Activated CD4-positive, alpha-beta T cell treated with anti-CD3 and anti-CD28 coated beads, Interleukin-2, amount 50 U/mL, for 24 hours (primary cell): ENCODE measurements at regions not wholly inside any gene's neighbourhood (a gene's known extent, or its start where the extent isn't known, plus 50 kb on each side); places are given as distances from the start of the nearest gene placed in this dataset.
"Not testable (repeated sequence)": the region's sequence is repeated elsewhere in the genome, so short reads cannot be mapped to it uniquely, and the experiment has no call there.

Experiments used
- DNase-seq, 2 donors: peaks; one replicate each; pipeline ENCODE4 v3.0.0-alpha.2; 2020; ENCODE audit warnings: low read depth in 1 of 2, low spot score in 1 of 2

DNA sequence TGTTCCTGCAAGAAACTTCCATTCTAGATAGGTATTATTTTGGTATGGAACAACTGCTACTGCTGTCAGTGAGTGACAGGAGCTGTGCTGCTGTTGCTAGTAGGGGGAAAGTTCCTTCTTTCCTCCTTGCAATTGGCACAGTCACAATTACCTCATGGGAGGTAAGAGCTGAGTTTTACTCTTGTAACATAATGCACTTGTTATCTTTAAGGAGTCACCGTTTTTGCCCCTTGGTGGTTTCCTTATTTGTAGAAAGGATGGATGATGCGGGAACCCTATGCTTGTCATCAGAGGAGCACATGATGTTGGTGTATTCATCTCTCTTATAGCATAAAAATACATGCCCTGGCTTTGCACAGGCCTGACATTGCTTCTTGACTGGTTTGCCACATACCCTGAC is 234.7 kb upstream of the NPY start:
- DNase-seq: no peak

DNA sequence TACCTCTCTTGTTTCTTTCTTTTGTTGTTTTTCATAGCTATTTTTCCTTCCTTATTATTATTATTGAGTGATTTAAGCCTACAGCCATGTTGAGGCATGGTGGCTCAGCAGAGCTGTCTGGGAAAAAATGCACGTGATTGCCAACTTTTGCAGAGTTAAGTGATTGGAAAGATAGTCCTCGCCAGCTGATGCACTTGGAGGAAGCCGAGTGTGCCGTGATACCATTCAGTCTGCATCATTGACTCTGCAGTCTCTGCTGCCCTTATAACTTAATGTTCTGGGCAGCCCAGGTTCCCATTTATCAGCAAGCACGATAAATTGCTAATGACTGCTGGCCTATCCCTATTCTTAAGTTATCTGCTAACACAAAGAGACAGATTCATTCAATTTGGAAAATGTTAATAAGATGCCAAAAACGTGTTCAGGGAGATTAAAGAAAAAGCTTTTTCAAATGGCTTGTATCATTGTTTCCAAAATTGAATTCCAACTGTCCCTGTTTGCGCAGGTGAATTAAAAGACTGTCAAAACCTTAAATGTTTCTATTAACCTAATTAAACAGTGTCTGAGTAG is 232.9 kb upstream of the NPY start:
- DNase-seq: no peak

GRCh38 chr7:24051651-24052050 is 232.3 kb upstream of the NPY start:
- no peak for DNase-seq

- DNase-seq: no peak
These were observed 231.3 kb upstream of the NPY start for GRCh38 chr7:24052572-24053260.

GRCh38 chr7:24054236-24054635 is 229.8 kb upstream of the NPY start:
- no peak for DNase-seq

GRCh38 chr7:24057243-24057642 is 226.7 kb upstream of the NPY start:
- DNase-seq: no peak

- no peak for DNase-seq
These were observed 225.0 kb upstream of the NPY start for GRCh38 chr7:24058953-24059352.

- DNase-seq: no peak
These were observed 224.2 kb upstream of the NPY start for GRCh38 chr7:24059775-24060174.

GRCh38 chr7:24063721-24064120 is 220.3 kb upstream of the NPY start:
- DNase-seq: no peak

DNA sequence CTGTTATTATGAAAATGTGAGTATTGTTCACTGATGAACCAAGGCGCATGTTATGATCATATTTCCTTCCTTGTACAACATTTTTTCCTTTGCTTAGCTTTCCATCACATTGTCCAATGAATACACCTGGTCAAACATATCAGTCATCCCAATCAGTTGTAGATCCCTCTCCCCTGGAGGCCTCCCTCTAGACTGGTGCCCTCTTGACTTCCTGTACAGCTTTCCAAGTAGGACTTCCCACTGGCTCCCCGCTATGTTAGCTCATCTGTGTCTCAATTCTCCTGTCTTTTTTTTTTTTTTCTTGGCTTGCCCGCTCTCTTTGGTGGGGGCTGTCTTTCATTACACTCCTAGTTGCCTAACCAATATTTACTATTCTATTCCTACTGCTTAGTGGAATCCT is 214.2 kb upstream of the NPY start:
- DNase-seq: no peak

DNA sequence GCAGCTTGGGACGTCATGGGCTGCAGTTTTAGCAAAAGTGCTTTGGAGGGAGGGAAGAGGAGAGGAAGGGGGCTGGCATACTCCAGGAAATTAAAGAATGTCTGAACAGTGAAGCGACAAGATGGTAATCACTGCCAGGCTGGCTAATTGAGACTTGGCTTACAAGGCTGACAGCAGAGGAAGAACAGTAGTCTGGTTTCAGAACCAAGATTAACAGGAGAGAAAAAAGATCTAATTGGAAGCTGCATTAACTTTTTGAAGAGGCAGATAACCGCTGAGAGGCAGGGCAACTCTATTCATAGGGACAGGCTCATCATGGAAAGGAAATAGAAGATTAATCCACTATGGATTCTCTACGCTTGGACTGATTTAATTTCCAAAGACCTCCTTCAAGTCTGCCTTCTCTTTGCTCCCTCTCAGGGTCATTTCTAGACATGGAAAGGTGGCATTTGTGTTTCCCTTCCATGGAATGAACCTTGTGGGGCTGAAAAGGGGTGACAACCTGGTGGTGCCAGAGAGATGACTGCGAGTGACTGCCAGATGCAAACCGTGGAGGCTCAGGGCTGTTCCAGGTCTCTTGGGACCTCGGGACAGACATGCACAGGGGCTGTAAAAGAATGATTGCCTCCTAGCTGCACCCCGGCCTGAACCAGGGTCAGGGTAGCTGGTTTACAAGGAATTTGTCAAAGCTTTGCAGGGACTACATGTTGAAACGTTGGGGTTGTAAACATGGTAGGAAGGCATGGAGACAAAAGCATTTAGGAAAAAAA is 210.2 kb upstream of the NPY start:
- no peak for DNase-seq

- DNase-seq: no peak
These were observed 208.6 kb upstream of the NPY start for GRCh38 chr7:24075426-24075810.

- DNase-seq: no peak
These were observed 201.2 kb upstream of the NPY start for GRCh38 chr7:24082826-24083225.

GRCh38 chr7:24102988-24103387 is 181.0 kb upstream of the NPY start:
- no peak for DNase-seq

- no peak for DNase-seq
These were observed 175.0 kb upstream of the NPY start for GRCh38 chr7:24108906-24109376.

DNA sequence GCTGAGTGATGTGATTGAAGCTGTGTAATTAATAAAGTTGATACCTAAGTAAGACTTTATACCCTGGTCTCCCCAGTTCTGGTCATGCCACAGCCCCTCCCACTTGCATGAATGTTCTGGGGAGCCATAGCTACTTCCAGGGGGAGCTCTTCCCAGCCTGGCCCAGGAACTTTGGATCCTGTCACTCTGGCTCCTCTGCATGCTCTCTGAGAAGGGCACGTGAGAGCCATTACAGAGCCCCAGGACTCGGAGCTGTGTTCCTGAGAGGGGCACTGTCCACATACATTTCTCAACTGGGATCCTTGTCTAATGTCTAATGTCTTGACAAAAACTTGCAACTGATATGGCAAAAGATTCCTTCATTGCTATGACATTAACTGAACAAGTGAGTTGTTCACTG is 173.9 kb upstream of the NPY start:
- DNase-seq: no peak

- DNase-seq: no peak
These were observed 170.5 kb upstream of the NPY start for GRCh38 chr7:24113506-24113905.

- DNase-seq: no peak
These were observed 168.3 kb upstream of the NPY start for GRCh38 chr7:24115661-24116060.

DNA sequence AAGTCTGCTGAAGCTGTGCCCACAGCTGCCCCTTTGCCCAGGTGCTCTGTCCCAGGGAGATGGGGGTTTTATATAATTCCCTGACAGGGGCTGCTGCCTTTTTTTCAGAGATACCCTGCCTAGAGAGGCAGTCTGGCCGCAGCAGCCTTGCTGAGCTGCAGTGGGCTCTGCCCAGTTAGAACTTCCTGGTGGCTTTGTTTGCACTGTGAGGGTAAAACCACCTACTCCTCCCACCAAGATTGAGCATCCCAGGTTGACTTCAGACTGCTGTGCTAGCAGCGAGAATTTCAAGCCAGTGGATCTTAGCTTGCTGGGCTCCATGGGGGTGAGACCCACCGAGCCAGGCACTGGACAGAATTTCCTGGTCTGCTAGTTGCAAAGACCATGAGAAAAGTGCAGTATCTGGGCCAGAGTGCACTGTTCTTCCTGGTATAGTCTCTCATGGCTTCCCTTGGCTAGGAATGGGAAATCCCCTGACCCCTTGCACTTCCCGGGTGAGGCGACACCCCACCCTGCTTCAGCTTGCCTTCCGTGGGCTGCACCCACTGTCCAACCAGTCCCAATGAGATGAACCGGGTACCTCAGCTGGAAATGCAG is 166.0 kb upstream of the NPY start:
- not testable (repeated sequence) for DNase-seq

- no peak for DNase-seq
These were observed 164.1 kb upstream of the NPY start for GRCh38 chr7:24119852-24120251.

DNA sequence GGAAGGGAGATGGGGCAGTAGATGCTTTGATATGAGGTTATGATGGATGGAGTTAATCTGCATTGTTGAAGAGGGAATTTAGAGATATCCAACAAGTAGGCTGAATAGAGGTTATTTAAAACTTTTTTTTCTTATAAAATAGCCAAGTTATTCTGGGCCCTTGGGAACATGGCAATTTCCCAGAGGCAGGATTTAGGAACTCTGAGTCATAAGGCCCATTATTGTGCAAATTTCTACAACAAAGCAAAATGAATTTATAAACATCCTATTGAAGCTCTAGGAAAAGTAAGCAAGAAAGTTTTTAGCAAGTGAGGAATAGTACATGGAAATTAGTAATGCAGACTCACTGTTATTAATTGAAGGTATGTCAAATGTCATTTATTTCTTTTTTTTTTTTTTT is 160.9 kb upstream of the NPY start:
- DNase-seq: no peak

DNA sequence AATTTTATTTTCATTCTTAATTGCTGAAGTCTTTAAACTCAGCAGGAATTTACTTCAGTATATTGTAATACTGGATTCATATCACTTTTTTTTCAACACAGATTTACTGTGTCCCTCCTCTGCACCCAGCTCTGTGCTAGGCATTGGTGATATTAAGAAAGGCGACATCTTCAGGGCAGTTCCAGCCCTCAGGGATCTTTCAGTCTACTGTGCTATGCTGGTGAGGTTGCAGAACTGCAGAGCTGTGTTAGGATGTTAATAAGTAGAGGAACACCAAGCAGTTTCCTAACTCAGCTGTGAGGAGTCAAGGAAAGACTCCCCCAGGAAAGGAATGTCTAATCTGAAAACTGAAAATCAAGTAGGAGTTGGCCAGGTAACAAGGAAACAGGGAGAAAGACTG is 158.2 kb upstream of the NPY start:
- no peak for DNase-seq
